Fibroblast of the aortic adventitia (primary cell): ENCODE measurements at regions not wholly inside any gene's neighbourhood (a gene's known extent, or its start where the extent isn't known, plus 50 kb on each side); places are given as distances from the start of the nearest gene placed in this dataset.

Experiments
- DNase-seq: peaks from one replicate; pipeline ENCODE4 v3.0.0-alpha.2; 2010; ENCODE audit warnings: low read depth
- H3K4me3 ChIP-seq: 2 replicates; pipeline ENCODE4 v1.5.1; 2011; ENCODE audit warnings: low read depth, mild to moderate bottlenecking, control low read depth, low read length, moderate library complexity
- CTCF ChIP-seq: IDR thresholded peaks from 2 replicates; pipeline ENCODE4 v1.5.1; 2011; ENCODE audit warnings: mild to moderate bottlenecking, low read length, control low read depth, inconsistent platforms; ENCODE audit not compliant: insufficient read depth

- TF ChIP-seq CTCF: no peak
- no peak for DNase-seq
- H3K4me3 ChIP-seq: no peak overlapping the region
Measured at GRCh38 chr1:80639777-80640533, 1160.8 kb upstream of the ADGRL2 start.

- no peak overlapping the region for H3K4me3 ChIP-seq
- TF ChIP-seq CTCF: no peak
- DNase-seq: no peak
Measured at GRCh38 chr1:80633947-80634706, 1166.6 kb upstream of the ADGRL2 start.

GRCh38 chr1:80632284-80632683 lies 1168.5 kb upstream of the ADGRL2 start:
- no peak overlapping the region for H3K4me3 ChIP-seq
- no peak for DNase-seq
- no peak for TF ChIP-seq CTCF

GRCh38 chr1:80629304-80629837 lies 1171.4 kb upstream of the ADGRL2 start:
- H3K4me3 ChIP-seq: no peak overlapping the region
- no peak for DNase-seq
- TF ChIP-seq CTCF: no peak

- H3K4me3 ChIP-seq: no peak overlapping the region
- no peak for TF ChIP-seq CTCF
- no peak for DNase-seq
Measured at GRCh38 chr1:80624682-80625081, 1176.1 kb upstream of the ADGRL2 start.

GRCh38 chr1:80607064-80607463 lies 1193.7 kb upstream of the ADGRL2 start:
- no peak for TF ChIP-seq CTCF
- no peak overlapping the region for H3K4me3 ChIP-seq
- DNase-seq: no peak
